LNCaP clone FGC (cell line): ENCODE measurements at regions not wholly inside any gene's neighbourhood (a gene's known extent, or its start where the extent isn't known, plus 50 kb on each side); places are given as distances from the start of the nearest gene placed in this dataset.
A peak's percentile ranks its signal among the peaks of the same experiment; 100 is the strongest.

Source experiments
- DNase-seq: peaks from one replicate; pipeline ENCODE4 v3.0.0-alpha.2; 2011; ENCODE audit warnings: low read depth
- H3K4me3 ChIP-seq: 2 replicates; pipeline ENCODE4 v1.5.1; 2011; ENCODE audit warnings: mild to moderate bottlenecking, low read depth, low read length, control low read depth
- CTCF ChIP-seq: IDR thresholded peaks from 2 replicates; pipeline ENCODE4 v1.5.1; 2012; ENCODE audit warnings: mild to moderate bottlenecking; ENCODE audit not compliant: control insufficient read depth, insufficient read depth; ENCODE audit errors: extremely low read depth

GRCh38 chr12:70101064-70101463 lies 142.2 kb upstream of the CNOT2 start:
- TF ChIP-seq CTCF: no peak
- no peak for DNase-seq
- H3K4me3 ChIP-seq: no peak overlapping the region

- no peak for DNase-seq
- H3K4me3 ChIP-seq: no peak overlapping the region
- no peak for TF ChIP-seq CTCF
These were observed 136.9 kb upstream of the CNOT2 start for GRCh38 chr12:70106347-70106746.

GRCh38 chr12:70110085-70110484 lies 133.1 kb upstream of the CNOT2 start:
- no peak for TF ChIP-seq CTCF
- H3K4me3 ChIP-seq: no peak overlapping the region
- no peak for DNase-seq

- H3K4me3 ChIP-seq: no peak overlapping the region
- TF ChIP-seq CTCF: no peak
- peak; percentile 73 for DNase-seq
These were observed 125.6 kb upstream of the CNOT2 start for GRCh38 chr12:70117670-70118069.

GRCh38 chr12:70120970-70121369 lies 122.3 kb upstream of the CNOT2 start:
- TF ChIP-seq CTCF: no peak
- no peak overlapping the region for H3K4me3 ChIP-seq
- DNase-seq: no peak

- H3K4me3 ChIP-seq: no peak overlapping the region
- no peak for DNase-seq
- no peak for TF ChIP-seq CTCF
These were observed 121.7 kb upstream of the CNOT2 start for GRCh38 chr12:70121562-70121961.

GRCh38 chr12:70122804-70123203 lies 120.4 kb upstream of the CNOT2 start:
- DNase-seq: no peak
- no peak for TF ChIP-seq CTCF
- H3K4me3 ChIP-seq: no peak overlapping the region
